ENCODE measurements at regions not wholly inside any gene's neighbourhood (a gene's known extent, or its start where the extent isn't known, plus 50 kb on each side); places are given as distances from the start of the nearest gene placed in this dataset.

GRCh38 chr6:3612341-3613041, 139.0 kb downstream of the PXDC1 start:
- no peaks in the 10 kb centered on the region for H3K79me2 ChIP-seq (ENCODE audit: insufficient read depth, low read depth, low read length)
- DNase-seq (ENCODE audit: low spot score) = no peak
- no peaks in the 10 kb centered on the region for H3K36me3 ChIP-seq (ENCODE audit: insufficient read depth, low read length)
- H2AFZ ChIP-seq (ENCODE audit: low read length) = no peak overlapping the region
- TF ChIP-seq EZH2phosphoT487 (IDR thresholded peaks at IDR 0.05; ENCODE audit: borderline replicate concordance, low read depth, low read length) (no peak), CTCF (conservative IDR thresholded peaks at IDR 0.05; ENCODE audit: low read length) (no peak)
- ChIA-PET CTCF (ENCODE audit: unreplicated experiment) (no interaction called here), POLR2A (no interaction called here)
- H3K9me3 ChIP-seq (ENCODE audit: low read length) = no peaks in the 10 kb centered on the region
- H3K4me2 ChIP-seq (ENCODE audit: low read length) = no peak overlapping the region
- no peaks in the 10 kb centered on the region for H4K20me1 ChIP-seq (ENCODE audit: insufficient read depth, low read length)
- no peaks in the 10 kb centered on the region for H3K4me1 ChIP-seq (ENCODE audit: insufficient read depth, low read length, poor library complexity, severe bottlenecking)
- H3K9me2 ChIP-seq (ENCODE audit: insufficient read depth, low read length) = no peaks in the 10 kb centered on the region
- no peak overlapping the region for H3K4me3 ChIP-seq (ENCODE audit: low read depth, low read length, poor library complexity, severe bottlenecking)
- intact Hi-C loops (cut with micrococcal nuclease; ENCODE audit: unreplicated experiment) = no loop called here
- no peak overlapping the region for H3K27ac ChIP-seq (ENCODE audit: low read depth, low read length, poor library complexity, severe bottlenecking)
- BruUV-seq (replicated peaks) = no TSS peak

- no peak overlapping the region for H2AFZ ChIP-seq (ENCODE audit: low read length)
- H3K9me2 ChIP-seq (ENCODE audit: insufficient read depth, low read length) = no peaks in the 10 kb centered on the region
- intact Hi-C loops (cut with micrococcal nuclease; ENCODE audit: unreplicated experiment) = no loop called here
- H3K4me2 ChIP-seq (ENCODE audit: low read length) = no peak overlapping the region
- no TSS peak for BruUV-seq (replicated peaks)
- POLR2A ChIA-PET = no interaction called here
- DNase-seq (ENCODE audit: low spot score) = no peak
- H3K4me3 ChIP-seq (ENCODE audit: low read depth, low read length, poor library complexity, severe bottlenecking) = no peak overlapping the region
- H3K79me2 ChIP-seq (ENCODE audit: insufficient read depth, low read depth, low read length) = no peaks in the 10 kb centered on the region
- no peaks in the 10 kb centered on the region for H3K4me1 ChIP-seq (ENCODE audit: insufficient read depth, low read length, poor library complexity, severe bottlenecking)
- TF ChIP-seq CTCF (conservative IDR thresholded peaks at IDR 0.05; ENCODE audit: low read length) (no peak), EZH2phosphoT487 (IDR thresholded peaks at IDR 0.05; ENCODE audit: borderline replicate concordance, low read depth, low read length) (no peak)
- CTCF ChIA-PET (ENCODE audit: unreplicated experiment) = no interaction called here
- no peaks in the 10 kb centered on the region for H4K20me1 ChIP-seq (ENCODE audit: insufficient read depth, low read length)
- H3K27ac ChIP-seq (ENCODE audit: low read depth, low read length, poor library complexity, severe bottlenecking) = no peak overlapping the region
- H3K9me3 ChIP-seq (ENCODE audit: low read length) = no peaks in the 10 kb centered on the region
- H3K36me3 ChIP-seq (ENCODE audit: insufficient read depth, low read length) = no peaks in the 10 kb centered on the region
Observed at GRCh38 chr6:3610921-3611320, 140.6 kb downstream of the PXDC1 start.

- intact Hi-C loops (cut with micrococcal nuclease; ENCODE audit: unreplicated experiment) = no loop called here
- Histone ChIP-seq H3K36me3 (ENCODE audit: insufficient read depth, low read length) (no peaks in the 10 kb centered on the region), H4K20me1 (ENCODE audit: insufficient read depth, low read length) (no peaks in the 10 kb centered on the region), H2AFZ (ENCODE audit: low read length) (no peak overlapping the region), H3K4me2 (ENCODE audit: low read length) (no peak overlapping the region), H3K9me3 (ENCODE audit: low read length) (no peaks in the 10 kb centered on the region), H3K4me3 (ENCODE audit: low read depth, low read length, poor library complexity, severe bottlenecking) (no peak overlapping the region), H3K9me2 (ENCODE audit: insufficient read depth, low read length) (no peaks in the 10 kb centered on the region), H3K4me1 (ENCODE audit: insufficient read depth, low read length, poor library complexity, severe bottlenecking) (no peaks in the 10 kb centered on the region), H3K27ac (ENCODE audit: low read depth, low read length, poor library complexity, severe bottlenecking) (no peak overlapping the region), H3K79me2 (ENCODE audit: insufficient read depth, low read depth, low read length) (no peaks in the 10 kb centered on the region)
- ChIA-PET CTCF (ENCODE audit: unreplicated experiment) (no interaction called here), POLR2A (interaction anchor here (0.5 to 1.1 kb wide), 2 partner anchors 8 to 58 kb away, joined by 4 read pairs; no protein-coding TSS in a partner anchor)
- DNase-seq (ENCODE audit: low spot score) = no peak
- no peak for TF ChIP-seq EZH2phosphoT487 (IDR thresholded peaks at IDR 0.05; ENCODE audit: borderline replicate concordance, low read depth, low read length)
- no peak for TF ChIP-seq CTCF (conservative IDR thresholded peaks at IDR 0.05; ENCODE audit: low read length)
- no TSS peak for BruUV-seq (replicated peaks)
Observed at GRCh38 chr6:3610206-3610605, 141.3 kb downstream of the PXDC1 start.

Measured in OCI-LY7 (cell line).